Endothelial cell of umbilical vein (primary cell): ENCODE measurements at regions not wholly inside any gene's neighbourhood (a gene's known extent, or its start where the extent isn't known, plus 50 kb on each side); places are given as distances from the start of the nearest gene placed in this dataset.

Experiments
- BruUV-seq: library from RNA; stranded (reverse); fragments of 400-500 nt; replicated peaks from 2 replicates; lab custom pipeline; 2021; lab: Mats Ljungman, UMichigan
- CTCF ChIA-PET: fragments of 300-600, 350-600 bp; sonication (Branson Sonifier 250); formaldehyde crosslinking; loops from one replicate; lab custom pipeline; 2021; ENCODE audit warnings: antibody characterized with exemption, inconsistent platforms; lab: Charles Lee
- POLR2A ChIA-PET: fragments of 300-600, 350-600 bp; sonication (Branson Sonifier 250); formaldehyde crosslinking; loops from one replicate; lab custom pipeline; 2021; ENCODE audit warnings: antibody characterized with exemption, inconsistent platforms; lab: Charles Lee
- DNase-seq: peaks from one replicate; pipeline ENCODE4 v3.0.0-alpha.2; 2011; ENCODE audit warnings: low read depth, low spot score
- FAIRE-seq: peaks from 2 replicates; lab custom pipeline; 2011; peaks lifted over from hg19 to GRCh38; lab: Jason Lieb, UNC
- H2AFZ ChIP-seq: 2 replicates; pipeline ENCODE4 v1.6.0; 2012; ENCODE audit warnings: low read depth, low read length, control low read depth, inconsistent platforms
- H3K27ac ChIP-seq: 2 replicates; pipeline ENCODE4 v1.5.1; 2011; ENCODE audit warnings: low read depth, mild to moderate bottlenecking, control low read depth, low read length, moderate library complexity; ENCODE audit not compliant: insufficient read depth
- H3K27me3 ChIP-seq, 2 experiments: 2 replicates each; pipeline versions ENCODE4 v1.6.0 to v1.6.1; 2011; ENCODE audit warnings: low read length in 2 of 2, mixed read lengths in 1 of 2; ENCODE audit not compliant: control insufficient read depth in 2 of 2, insufficient read depth in 2 of 2
- H3K36me3 ChIP-seq, 2 experiments: 2 replicates in 1 of 2; 3 replicates in 1 of 2; pipeline ENCODE4 v1.5.1; 2011; ENCODE audit warnings: low read length in 2 of 2, mild to moderate bottlenecking in 1 of 2, moderate library complexity in 1 of 2; ENCODE audit not compliant: control insufficient read depth in 2 of 2, insufficient read depth in 2 of 2; ENCODE audit errors: extremely low read depth in 1 of 2
- H3K4me1 ChIP-seq: 3 replicates; pipeline ENCODE4 v1.5.1; 2011; ENCODE audit warnings: mild to moderate bottlenecking, low read length; ENCODE audit not compliant: control insufficient read depth, insufficient read depth; ENCODE audit errors: extremely low read depth
- H3K4me2 ChIP-seq: 2 replicates; pipeline ENCODE4 v1.6.1; 2011; ENCODE audit warnings: low read length, control low read depth, mixed read lengths; ENCODE audit not compliant: insufficient read depth
- H3K4me3 ChIP-seq, 3 experiments: fragments of 200-600 bp in 1 of 3; sonication (generic), shearing (Covaris generic) in 1 of 3; replicated peaks in 1 of 3; 2 replicates each; pipeline ENCODE4 v1.5.1; 2011 to 2016; ENCODE audit warnings: control low read depth in 3 of 3, low read length in 3 of 3, mild to moderate bottlenecking in 2 of 3, inconsistent platforms in 1 of 3, low read depth in 1 of 3, moderate library complexity in 1 of 3; ENCODE audit not compliant: insufficient read depth in 1 of 3
- H3K79me2 ChIP-seq: 2 replicates; pipeline ENCODE4 v1.6.0; 2012; ENCODE audit warnings: low read length, inconsistent platforms; ENCODE audit not compliant: control insufficient read depth, insufficient read depth
- H3K9ac ChIP-seq: replicated peaks from 2 replicates; pipeline ENCODE3; 2011; ENCODE audit warnings: low read length, control low read depth; ENCODE audit not compliant: insufficient read depth; ENCODE audit errors: extremely low read depth
- H3K9me1 ChIP-seq: replicated peaks from 3 replicates; pipeline ENCODE4 v1.6.0; 2011; ENCODE audit warnings: mild to moderate bottlenecking, low read length; ENCODE audit not compliant: control insufficient read depth, insufficient read depth; ENCODE audit errors: extremely low read depth
- H3K9me3 ChIP-seq: replicated peaks from 2 replicates; pipeline ENCODE4 v1.5.1; 2012; ENCODE audit warnings: low read length, inconsistent platforms; ENCODE audit not compliant: control insufficient read depth, insufficient read depth
- H4K20me1 ChIP-seq: replicated peaks from 2 replicates; pipeline ENCODE3; 2011; ENCODE audit warnings: mild to moderate bottlenecking, low read length; ENCODE audit not compliant: control insufficient read depth, insufficient read depth; ENCODE audit errors: extremely low read depth
- EZH2 ChIP-seq: IDR thresholded peaks from 2 replicates; pipeline ENCODE4 v1.6.1; 2012; ENCODE audit warnings: borderline replicate concordance, low read depth, mild to moderate bottlenecking, moderate library complexity, low read length, inconsistent platforms; ENCODE audit not compliant: severe bottlenecking
- FOS ChIP-seq: IDR thresholded peaks from 2 replicates; pipeline ENCODE4 v1.6.1; 2011; ENCODE audit warnings: mild to moderate bottlenecking, low read length, moderate library complexity, borderline replicate concordance; ENCODE audit not compliant: insufficient read depth
- GATA2 ChIP-seq: IDR thresholded peaks from 2 replicates; pipeline ENCODE4 v1.7.0; 2011; ENCODE audit warnings: low read depth, mild to moderate bottlenecking, moderate library complexity, mixed read lengths, low read length; ENCODE audit not compliant: insufficient read length, insufficient read depth
- JUN ChIP-seq: IDR thresholded peaks from 2 replicates; pipeline ENCODE4 v1.6.1; 2011; ENCODE audit warnings: borderline replicate concordance, low read depth; ENCODE audit not compliant: insufficient read length, insufficient read depth
- MYC ChIP-seq: IDR thresholded peaks from one replicate; pipeline ENCODE4 v1.6.1; 2011; ENCODE audit warnings: mild to moderate bottlenecking, low read depth, low read length
- POLR2A ChIP-seq: IDR thresholded peaks from 2 replicates; pipeline ENCODE4 v1.6.1; 2012; ENCODE audit warnings: low read depth, mild to moderate bottlenecking, control low read depth, low read length
- POLR2AphosphoS5 ChIP-seq: IDR thresholded peaks from 2 replicates; pipeline ENCODE4 v1.6.1; 2012; ENCODE audit warnings: low read depth, mild to moderate bottlenecking, control low read depth, low read length, moderate library complexity; ENCODE audit not compliant: insufficient read depth
- dilution Hi-C: fragments of 300-500 bp; cut with MboI; formaldehyde crosslinking; loops from one replicate; pipeline ENCODE4 v1.15.0; 2019; ENCODE audit warnings: low sequenced_read_pairs; ENCODE audit not compliant: extremely low pct_ligation_motif_present
- intact Hi-C: fragments of 100-400 bp; cut with micrococcal nuclease; formaldehyde crosslinking; loops from one replicate; pipeline ENCODE4 v1.10.0; 2022
- TF ChIP-seq, protein P1 (sequence below), 2 donors: IDR thresholded peaks; 1 replicate in 1 of 2; 2 replicates in 1 of 2; pipeline ENCODE4 v1.5.1; 2011; ENCODE audit warnings: low read length in 2 of 2, mild to moderate bottlenecking in 2 of 2, moderate library complexity in 2 of 2, control low read depth in 1 of 2, inconsistent platforms in 1 of 2, low read depth in 1 of 2; ENCODE audit not compliant: insufficient read depth in 1 of 2; ENCODE audit errors: extremely low read depth in 1 of 2

DNA sequence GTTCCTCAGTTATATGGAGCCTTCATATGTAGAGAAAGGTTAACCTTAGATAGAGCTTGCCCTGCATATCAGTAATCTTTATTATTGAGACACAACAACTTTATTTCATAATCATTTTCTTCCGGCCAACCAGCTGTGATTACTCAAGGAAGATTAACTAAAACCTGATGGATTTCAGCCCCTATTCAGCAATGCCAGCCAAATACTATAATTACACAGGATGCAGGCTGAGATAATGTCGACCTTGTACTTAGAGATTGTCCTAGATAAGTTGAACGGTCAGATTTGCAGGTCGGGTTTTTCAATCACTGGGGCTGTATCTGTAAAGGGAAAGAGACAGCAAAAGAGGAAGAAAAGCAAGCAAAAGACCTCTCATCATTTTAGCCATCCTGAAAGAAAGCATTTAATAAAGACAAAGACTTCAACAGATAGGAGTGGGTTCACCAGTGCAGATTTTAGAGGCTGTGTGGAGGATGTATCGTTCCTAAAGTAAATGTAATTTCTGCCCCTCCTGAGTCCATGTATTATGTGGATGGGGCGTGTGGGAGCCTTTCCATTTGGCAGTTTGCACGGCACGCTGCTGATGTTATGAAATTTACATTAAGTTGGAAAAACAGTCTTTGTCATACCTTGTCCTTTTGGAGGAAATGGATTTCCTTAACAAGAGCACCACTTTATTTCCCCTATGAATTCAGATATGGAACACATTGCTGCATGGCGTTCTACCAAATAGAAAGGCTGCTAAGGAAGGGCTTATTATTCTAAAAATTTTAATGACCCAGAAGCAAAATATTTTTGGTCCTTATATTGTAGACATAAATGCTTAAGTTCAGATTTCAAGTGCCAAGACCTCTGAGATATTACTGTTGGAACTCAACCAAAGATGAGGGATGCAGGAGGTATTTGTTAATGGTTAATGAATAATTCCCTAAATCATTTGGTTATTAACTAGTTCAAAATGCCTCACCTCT is 496.7 kb downstream of the SPRY1 start:
- no peaks in the 10 kb centered on the region for H3K27me3 ChIP-seq
- H3K9me1 ChIP-seq, result no peaks in the 10 kb centered on the region
- no peaks in the 10 kb centered on the region for H4K20me1 ChIP-seq
- H3K79me2 ChIP-seq, result no peaks in the 10 kb centered on the region
- TF ChIP-seq FOS, result no peak
- TF ChIP-seq GATA2, result peak; percentile 94
- no peak for TF ChIP-seq JUN
- peak; percentile 43 for TF ChIP-seq POLR2A
- H3K4me2 ChIP-seq, result peak overlapping the region; percentile 93
- DNase-seq (peak; percentile 87), FAIRE-seq (peak; percentile 62)
- POLR2A ChIA-PET, result no interaction called here
- peaks cover 69% of the 10 kb centered on the region for H3K4me1 ChIP-seq
- intact Hi-C loops, result loop anchor here (1.0 to 5.0 kb wide), 11 partner anchors 30 to 766 kb away; partner anchors contain the start of gene SPRY1
- BruUV-seq, result TSS peak; percentile 71
- dilution Hi-C loops, result no loop called here
- H3K4me3 ChIP-seq, result peak overlapping the region in 1 of 3 experiments; percentile 26
- H2AFZ ChIP-seq, result peak overlapping the region; percentile 72
- H3K9ac ChIP-seq, result peak overlapping the region; percentile 89
- H3K9me3 ChIP-seq, result no peaks in the 10 kb centered on the region
- H3K36me3 ChIP-seq, result no peaks in the 10 kb centered on the region
- CTCF ChIA-PET, result interaction anchor here (1.0 to 1.7 kb wide), 3 partner anchors 12 to 120 kb away, joined by 3 to 4 read pairs (median 4); no protein-coding TSS in a partner anchor
- H3K27ac ChIP-seq, result peak overlapping the region; percentile 96

DNA sequence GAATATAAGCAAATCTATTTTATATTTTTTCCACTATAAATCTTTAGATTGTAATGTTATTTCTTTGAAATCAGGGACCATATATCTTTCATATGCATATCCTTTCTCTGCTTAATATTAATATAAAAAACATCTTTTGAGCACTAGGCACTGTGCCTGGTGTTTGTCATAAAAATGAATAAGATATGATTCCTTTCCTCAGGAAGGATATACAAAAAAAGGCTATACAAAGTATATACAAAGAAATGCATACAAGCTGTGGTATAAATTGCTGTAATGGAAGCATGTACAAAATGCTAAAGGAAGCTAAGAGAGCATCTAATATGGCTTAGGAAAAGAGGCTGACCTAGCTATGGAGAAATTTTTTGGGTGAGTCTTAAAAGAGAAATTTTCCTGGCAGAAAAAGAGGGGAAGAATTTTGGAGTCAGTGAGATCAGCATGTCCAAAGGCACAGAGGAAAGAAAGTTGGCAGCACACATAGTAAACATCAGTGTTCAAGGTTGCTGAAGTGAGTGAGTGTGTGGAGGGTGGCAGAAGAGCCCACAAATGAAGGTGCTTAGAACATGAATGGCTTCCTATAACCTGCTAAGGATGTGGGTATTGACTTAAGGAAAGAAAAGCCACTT is 500.0 kb downstream of the SPRY1 start:
- peaks cover 75% of the 10 kb centered on the region for H3K4me1 ChIP-seq
- ChIA-PET POLR2A (no interaction called here), CTCF (interaction anchor here (0.7 to 1.4 kb wide), 3 partner anchors 17 to 124 kb away, joined by 3 to 4 read pairs (median 4); no protein-coding TSS in a partner anchor)
- DNase-seq, result peak; percentile 78
- H3K79me2 ChIP-seq, result no peaks in the 10 kb centered on the region
- no peaks in the 10 kb centered on the region for H4K20me1 ChIP-seq
- H3K4me3 ChIP-seq, result peak overlapping the region in 1 of 3 experiments; percentile 10
- peak overlapping the region; percentile 74 for H3K27ac ChIP-seq
- no peak for TF ChIP-seq MYC
- TF ChIP-seq EZH2, result no peak
- peak; percentile 67 for TF ChIP-seq JUN
- TF ChIP-seq, protein P1, sequence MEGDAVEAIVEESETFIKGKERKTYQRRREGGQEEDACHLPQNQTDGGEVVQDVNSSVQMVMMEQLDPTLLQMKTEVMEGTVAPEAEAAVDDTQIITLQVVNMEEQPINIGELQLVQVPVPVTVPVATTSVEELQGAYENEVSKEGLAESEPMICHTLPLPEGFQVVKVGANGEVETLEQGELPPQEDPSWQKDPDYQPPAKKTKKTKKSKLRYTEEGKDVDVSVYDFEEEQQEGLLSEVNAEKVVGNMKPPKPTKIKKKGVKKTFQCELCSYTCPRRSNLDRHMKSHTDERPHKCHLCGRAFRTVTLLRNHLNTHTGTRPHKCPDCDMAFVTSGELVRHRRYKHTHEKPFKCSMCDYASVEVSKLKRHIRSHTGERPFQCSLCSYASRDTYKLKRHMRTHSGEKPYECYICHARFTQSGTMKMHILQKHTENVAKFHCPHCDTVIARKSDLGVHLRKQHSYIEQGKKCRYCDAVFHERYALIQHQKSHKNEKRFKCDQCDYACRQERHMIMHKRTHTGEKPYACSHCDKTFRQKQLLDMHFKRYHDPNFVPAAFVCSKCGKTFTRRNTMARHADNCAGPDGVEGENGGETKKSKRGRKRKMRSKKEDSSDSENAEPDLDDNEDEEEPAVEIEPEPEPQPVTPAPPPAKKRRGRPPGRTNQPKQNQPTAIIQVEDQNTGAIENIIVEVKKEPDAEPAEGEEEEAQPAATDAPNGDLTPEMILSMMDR (IDR thresholded peaks at IDR 0.05; ENCODE audit: extremely low read depth in 1 of 2, insufficient read depth in 1 of 2, low read depth in 1 of 2, low read length in 2 of 2), result no peak
- TF ChIP-seq POLR2AphosphoS5, result no peak
- TF ChIP-seq FOS, result peak; percentile 65
- peak overlapping the region; percentile 31 for H2AFZ ChIP-seq
- dilution Hi-C loops, result no loop called here
- no peaks in the 10 kb centered on the region for H3K9me3 ChIP-seq
- peak overlapping the region; percentile 59 for H3K9ac ChIP-seq
- BruUV-seq, result TSS peak; percentile 35
- no peaks in the 10 kb centered on the region for H3K9me1 ChIP-seq
- peak overlapping the region; percentile 61 for H3K4me2 ChIP-seq
- peak; percentile 58 for FAIRE-seq
- no peaks in the 10 kb centered on the region for H3K27me3 ChIP-seq
- no peaks in the 10 kb centered on the region for H3K36me3 ChIP-seq
- intact Hi-C loops, result loop anchor here (1.0 kb wide), 1 partner anchor 80 kb away; no protein-coding TSS in a partner anchor
